ENCODE measurements at regions not wholly inside any gene's neighbourhood (a gene's known extent, or its start where the extent isn't known, plus 50 kb on each side); places are given as distances from the start of the nearest gene placed in this dataset.

DNA sequence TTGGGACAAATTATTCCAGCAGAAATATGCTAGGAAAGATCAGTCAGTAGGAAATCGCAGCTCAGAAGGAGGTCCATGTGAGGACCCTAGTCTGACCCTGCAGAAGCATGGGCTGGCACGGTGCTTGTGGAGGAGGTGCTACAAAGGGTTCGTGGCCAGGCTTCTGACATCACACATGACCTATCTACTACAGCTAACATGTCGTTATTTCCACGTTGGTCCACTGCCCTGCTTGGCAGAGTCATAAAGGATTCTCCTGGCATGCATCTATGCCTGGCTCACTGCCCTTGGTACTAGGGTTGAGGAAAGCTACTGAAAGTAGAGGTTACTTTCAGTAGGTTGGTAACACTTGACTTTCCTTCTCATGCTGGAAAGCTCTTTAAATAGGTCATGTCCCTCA, 118.1 kb upstream of the SHISA6 start:
- TF ChIP-seq POLR2AphosphoS5 (IDR thresholded peaks at IDR 0.05; ENCODE audit: insufficient read depth, low read depth, low read length) (no peak), POLR2A (IDR thresholded peaks at IDR 0.05; ENCODE audit: low read depth, low read length) (no peak)
